Mucosa of stomach (tissue), 1 donor: ENCODE measurements at regions not wholly inside any gene's neighbourhood (a gene's known extent, or its start where the extent isn't known, plus 50 kb on each side); places are given as distances from the start of the nearest gene placed in this dataset.

Experiments used
- H3K27me3 ChIP-seq: one replicate; pipeline ENCODE4 v1.7.0; 2013; ENCODE audit warnings: mild to moderate bottlenecking, low read length; ENCODE audit not compliant: control insufficient read depth, insufficient read depth
- H3K36me3 ChIP-seq: one replicate; pipeline ENCODE4 v1.7.0; 2013; ENCODE audit warnings: low read length; ENCODE audit not compliant: control insufficient read depth, insufficient read depth
- H3K4me1 ChIP-seq: one replicate; pipeline ENCODE4 v1.7.0; 2013; ENCODE audit warnings: mild to moderate bottlenecking, low read length; ENCODE audit not compliant: control insufficient read depth, insufficient read depth
- H3K4me3 ChIP-seq: one replicate; pipeline ENCODE4 v1.7.0; 2013; ENCODE audit warnings: low read length
- H3K9ac ChIP-seq: one replicate; pipeline ENCODE4 v1.7.0; 2013; ENCODE audit warnings: mild to moderate bottlenecking, low read length, moderate library complexity
- H3K9me3 ChIP-seq: one replicate; pipeline ENCODE4 v1.7.0; 2013; ENCODE audit warnings: mild to moderate bottlenecking, low read length, moderate library complexity; ENCODE audit not compliant: control insufficient read depth
- donor health status: Pancreatic carcinoma.

- no peaks in the 10 kb centered on the region for H3K4me1 ChIP-seq
- H3K9me3 ChIP-seq = no peaks in the 10 kb centered on the region
- H3K4me3 ChIP-seq = no peak overlapping the region
- no peaks in the 10 kb centered on the region for H3K27me3 ChIP-seq
- no peaks in the 10 kb centered on the region for H3K36me3 ChIP-seq
- no peak overlapping the region for H3K9ac ChIP-seq
Measured at GRCh38 chr3:157953565-157953964, 152.7 kb downstream of the SHOX2 start.

- Histone ChIP-seq H3K9ac (no peak overlapping the region), H3K36me3 (no peaks in the 10 kb centered on the region), H3K27me3 (no peaks in the 10 kb centered on the region), H3K9me3 (no peaks in the 10 kb centered on the region), H3K4me3 (no peak overlapping the region), H3K4me1 (no peaks in the 10 kb centered on the region)
Measured at GRCh38 chr3:157948605-157949383, 157.4 kb downstream of the SHOX2 start.

DNA sequence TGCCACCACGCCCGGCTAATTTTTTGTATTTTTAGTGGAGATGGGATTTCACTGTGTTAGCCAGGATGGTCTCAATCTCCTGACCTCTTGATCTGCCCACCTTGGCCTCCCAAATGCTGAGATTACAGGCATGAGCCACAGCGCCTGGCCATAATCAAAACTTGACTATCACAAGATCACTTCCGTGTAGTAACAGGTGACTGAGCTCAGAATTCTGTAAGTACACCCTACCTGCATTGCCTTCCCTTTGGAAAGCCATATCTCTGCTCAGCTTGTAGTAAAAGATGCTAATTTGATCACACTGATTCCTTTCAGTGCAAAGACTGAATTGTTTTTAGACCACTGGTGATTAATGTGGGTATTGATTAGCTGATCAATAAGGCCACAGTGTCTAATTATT lies 167.1 kb downstream of the SHOX2 start:
- H3K27me3 ChIP-seq = no peaks in the 10 kb centered on the region
- H3K9ac ChIP-seq = no peak overlapping the region
- H3K4me3 ChIP-seq = no peak overlapping the region
- H3K36me3 ChIP-seq = no peaks in the 10 kb centered on the region
- no peaks in the 10 kb centered on the region for H3K9me3 ChIP-seq
- H3K4me1 ChIP-seq = no peaks in the 10 kb centered on the region

DNA sequence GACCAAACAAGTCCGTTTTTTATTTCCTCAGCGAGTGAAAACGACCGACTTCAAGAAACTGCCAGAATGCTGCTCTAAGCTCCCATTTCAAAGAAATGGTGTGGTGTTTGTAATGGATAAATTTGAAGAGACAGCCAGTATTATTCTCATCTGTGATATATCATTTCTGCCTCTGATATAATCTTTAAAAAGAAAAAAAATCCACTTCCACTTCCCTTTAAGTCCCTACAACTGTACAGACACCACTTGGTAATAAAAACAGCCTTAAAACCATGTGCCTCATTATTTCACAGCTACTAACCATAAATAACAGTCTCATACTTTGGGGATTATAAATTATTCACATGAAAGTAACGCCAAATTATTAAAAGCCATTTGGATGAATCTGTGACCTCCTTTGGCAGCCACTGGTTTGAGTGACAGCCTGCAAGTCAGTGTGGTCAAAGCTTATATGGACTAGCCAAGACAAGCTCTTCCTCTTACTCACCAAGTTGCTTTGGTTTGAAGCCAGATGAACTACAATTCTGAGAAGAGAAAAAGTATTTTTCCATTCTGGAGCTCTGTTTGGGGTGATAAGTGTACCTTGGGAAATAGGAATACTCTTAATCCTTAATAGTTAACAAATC lies 168.0 kb downstream of the SHOX2 start:
- H3K36me3 ChIP-seq = no peaks in the 10 kb centered on the region
- no peaks in the 10 kb centered on the region for H3K27me3 ChIP-seq
- no peaks in the 10 kb centered on the region for H3K9me3 ChIP-seq
- no peaks in the 10 kb centered on the region for H3K4me1 ChIP-seq
- H3K4me3 ChIP-seq = no peak overlapping the region
- no peak overlapping the region for H3K9ac ChIP-seq

DNA sequence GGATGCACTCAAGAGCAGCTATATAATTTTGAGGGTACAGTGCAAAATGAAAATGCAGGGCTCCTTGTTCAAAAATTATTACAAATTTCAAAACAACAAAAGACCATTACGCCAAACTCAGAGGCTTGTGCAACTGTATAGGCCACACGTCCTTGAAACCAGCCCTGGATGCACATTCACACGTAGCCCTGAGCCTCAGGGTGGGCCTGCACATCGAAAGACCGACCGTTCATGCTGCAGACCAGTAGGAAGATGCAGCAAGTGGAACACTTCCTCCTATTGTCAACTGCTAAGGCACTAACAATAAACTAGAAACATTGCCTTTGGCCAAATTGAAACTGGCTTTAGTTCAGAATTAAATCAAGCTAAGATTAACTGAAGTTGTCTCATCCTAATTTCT lies 174.7 kb downstream of the SHOX2 start:
- Histone ChIP-seq H3K4me1 (no peaks in the 10 kb centered on the region), H3K9me3 (no peaks in the 10 kb centered on the region), H3K4me3 (no peak overlapping the region), H3K36me3 (no peaks in the 10 kb centered on the region), H3K27me3 (no peaks in the 10 kb centered on the region), H3K9ac (no peak overlapping the region)

DNA sequence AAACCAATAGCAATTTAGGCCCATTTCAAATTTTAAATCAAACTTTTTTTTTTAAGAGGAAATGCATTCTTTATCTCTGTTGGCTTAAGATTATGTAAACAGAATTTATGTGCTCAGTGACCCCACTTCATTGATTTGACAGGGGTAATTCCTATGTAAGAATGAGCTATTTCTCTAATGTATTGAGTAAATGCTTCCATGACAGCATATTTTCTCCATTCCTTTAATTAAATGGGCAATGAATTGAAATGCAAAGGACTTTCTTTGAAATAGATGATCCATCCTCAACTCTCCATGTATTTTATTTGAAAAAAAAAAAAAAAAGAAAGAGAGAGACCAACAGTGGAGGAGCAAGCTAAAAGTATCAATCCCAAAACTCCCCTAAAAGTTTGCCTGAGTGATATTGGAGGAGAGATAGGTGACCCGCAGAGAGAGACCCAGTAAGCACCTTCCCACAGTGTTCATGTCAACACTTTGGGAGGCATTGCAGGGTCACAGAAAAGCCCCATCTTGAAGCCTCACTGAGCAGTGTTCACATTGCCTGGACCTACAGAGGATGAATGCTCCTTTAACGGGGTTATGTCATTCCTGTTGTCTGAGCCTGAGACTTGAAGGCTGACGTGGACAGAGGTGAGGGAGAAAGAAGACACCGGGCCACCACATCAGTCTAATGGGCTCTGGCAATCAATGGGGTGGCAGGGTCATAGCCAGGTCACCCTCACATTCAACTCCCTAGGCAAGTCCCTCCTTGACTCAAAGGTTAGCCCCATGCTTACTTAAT lies 176.0 kb downstream of the SHOX2 start:
- no peaks in the 10 kb centered on the region for H3K36me3 ChIP-seq
- H3K9ac ChIP-seq = no peak overlapping the region
- H3K4me3 ChIP-seq = no peak overlapping the region
- H3K4me1 ChIP-seq = no peaks in the 10 kb centered on the region
- no peaks in the 10 kb centered on the region for H3K27me3 ChIP-seq
- H3K9me3 ChIP-seq = no peaks in the 10 kb centered on the region

DNA sequence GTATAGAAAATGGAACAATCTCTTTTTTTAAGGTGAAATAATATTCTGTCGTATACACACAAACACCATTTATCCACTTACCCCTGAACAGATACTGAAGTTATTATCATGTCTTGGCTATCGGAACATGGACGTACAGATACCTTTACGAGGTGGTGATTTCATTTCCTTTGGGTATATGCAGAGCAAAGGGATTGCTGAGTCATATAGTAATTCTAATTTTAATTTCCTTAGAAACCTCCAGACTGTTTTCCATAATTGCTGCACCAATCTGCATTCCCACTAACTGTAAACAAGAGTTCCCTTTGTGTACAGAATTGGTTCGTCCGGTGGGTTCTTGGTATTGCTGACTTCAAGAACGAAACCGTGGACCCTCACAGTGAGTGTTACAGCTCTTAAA lies 179.4 kb downstream of the SHOX2 start:
- H3K4me1 ChIP-seq = no peaks in the 10 kb centered on the region
- no peaks in the 10 kb centered on the region for H3K36me3 ChIP-seq
- H3K9ac ChIP-seq = no peak overlapping the region
- no peaks in the 10 kb centered on the region for H3K27me3 ChIP-seq
- H3K4me3 ChIP-seq = no peak overlapping the region
- H3K9me3 ChIP-seq = no peaks in the 10 kb centered on the region

GRCh38 chr3:157922614-157923013 lies 183.6 kb downstream of the SHOX2 start:
- no peaks in the 10 kb centered on the region for H3K36me3 ChIP-seq
- no peak overlapping the region for H3K4me3 ChIP-seq
- no peak overlapping the region for H3K9ac ChIP-seq
- no peaks in the 10 kb centered on the region for H3K27me3 ChIP-seq
- no peaks in the 10 kb centered on the region for H3K4me1 ChIP-seq
- H3K9me3 ChIP-seq = no peaks in the 10 kb centered on the region

DNA sequence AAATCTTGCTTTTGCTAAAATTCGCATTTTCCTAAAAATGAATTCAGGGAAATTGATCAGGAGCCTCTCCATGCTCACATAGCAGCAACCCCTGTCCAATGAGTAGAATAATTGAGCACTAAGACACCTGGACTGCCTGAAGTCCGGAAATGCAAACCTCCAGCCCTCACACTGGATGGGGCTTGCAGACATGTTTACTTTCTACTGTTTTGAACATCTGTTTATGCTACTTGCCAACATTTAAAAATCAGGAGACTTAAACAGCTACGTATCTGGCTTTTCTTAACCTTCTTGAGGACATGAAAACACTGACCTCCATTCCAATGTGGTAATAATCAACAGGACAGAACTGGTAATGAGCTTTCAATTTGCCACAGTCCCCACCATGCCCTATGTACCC lies 184.4 kb downstream of the SHOX2 start:
- H3K4me3 ChIP-seq = no peak overlapping the region
- H3K9ac ChIP-seq = no peak overlapping the region
- H3K36me3 ChIP-seq = no peaks in the 10 kb centered on the region
- H3K27me3 ChIP-seq = no peaks in the 10 kb centered on the region
- no peaks in the 10 kb centered on the region for H3K9me3 ChIP-seq
- H3K4me1 ChIP-seq = no peaks in the 10 kb centered on the region

- no peaks in the 10 kb centered on the region for H3K27me3 ChIP-seq
- no peaks in the 10 kb centered on the region for H3K36me3 ChIP-seq
- no peaks in the 10 kb centered on the region for H3K9me3 ChIP-seq
- no peaks in the 10 kb centered on the region for H3K4me1 ChIP-seq
- H3K4me3 ChIP-seq = no peak overlapping the region
- no peak overlapping the region for H3K9ac ChIP-seq
Measured at GRCh38 chr3:157920822-157921700, 185.2 kb downstream of the SHOX2 start.

GRCh38 chr3:157919319-157919887 lies 186.8 kb downstream of the SHOX2 start:
- Histone ChIP-seq H3K9me3 (no peaks in the 10 kb centered on the region), H3K4me3 (no peak overlapping the region), H3K36me3 (no peaks in the 10 kb centered on the region), H3K4me1 (no peaks in the 10 kb centered on the region), H3K9ac (no peak overlapping the region), H3K27me3 (no peaks in the 10 kb centered on the region)
